ENCODE measurements at regions not wholly inside any gene's neighbourhood (a gene's known extent, or its start where the extent isn't known, plus 50 kb on each side); places are given as distances from the start of the nearest gene placed in this dataset.

DNA sequence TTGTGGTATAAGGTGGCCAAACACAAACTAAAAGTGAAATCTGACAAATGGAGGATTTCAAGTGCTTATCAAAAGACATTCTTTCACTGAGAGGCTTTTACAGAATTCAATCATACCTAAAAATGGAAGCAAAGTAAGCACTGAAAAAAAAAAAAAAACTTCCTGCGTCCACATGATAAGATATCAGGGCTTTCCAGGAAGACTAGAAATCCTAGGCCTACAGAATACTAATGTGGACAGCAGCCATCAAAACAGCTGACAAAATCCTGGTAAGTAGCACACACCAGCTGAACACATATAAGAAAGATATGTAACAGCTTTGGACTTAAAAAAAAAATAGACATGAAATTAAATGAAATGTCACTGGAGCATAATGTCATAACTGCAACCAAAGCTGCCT, 178.2 kb downstream of the SUCLG1 start:
- no peak for DNase-seq
- Histone ChIP-seq H3K36me3 (ENCODE audit: control insufficient read depth in 2 of 3, insufficient read depth in 3 of 3, low read length in 3 of 3) (no peaks in the 10 kb centered on the region), H3K4me3 (ENCODE audit: low read length in 3 of 3) (no peak overlapping the region), H3K9ac (ENCODE audit: low read length in 3 of 3) (no peak overlapping the region), H3K4me1 (ENCODE audit: control insufficient read depth in 2 of 3, insufficient read depth in 2 of 3, low read depth in 1 of 3, low read length in 3 of 3) (no peaks in the 10 kb centered on the region), H3K27ac (ENCODE audit: low read depth in 2 of 2, low read length in 2 of 2) (no peak overlapping the region), H3K9me3 (ENCODE audit: control insufficient read depth in 2 of 3, insufficient read depth in 1 of 3, low read length in 3 of 3) (no peaks in the 10 kb centered on the region), H3K27me3 (ENCODE audit: control insufficient read depth, insufficient read depth, low read length) (no peaks in the 10 kb centered on the region)
- TF ChIP-seq, protein P1, sequence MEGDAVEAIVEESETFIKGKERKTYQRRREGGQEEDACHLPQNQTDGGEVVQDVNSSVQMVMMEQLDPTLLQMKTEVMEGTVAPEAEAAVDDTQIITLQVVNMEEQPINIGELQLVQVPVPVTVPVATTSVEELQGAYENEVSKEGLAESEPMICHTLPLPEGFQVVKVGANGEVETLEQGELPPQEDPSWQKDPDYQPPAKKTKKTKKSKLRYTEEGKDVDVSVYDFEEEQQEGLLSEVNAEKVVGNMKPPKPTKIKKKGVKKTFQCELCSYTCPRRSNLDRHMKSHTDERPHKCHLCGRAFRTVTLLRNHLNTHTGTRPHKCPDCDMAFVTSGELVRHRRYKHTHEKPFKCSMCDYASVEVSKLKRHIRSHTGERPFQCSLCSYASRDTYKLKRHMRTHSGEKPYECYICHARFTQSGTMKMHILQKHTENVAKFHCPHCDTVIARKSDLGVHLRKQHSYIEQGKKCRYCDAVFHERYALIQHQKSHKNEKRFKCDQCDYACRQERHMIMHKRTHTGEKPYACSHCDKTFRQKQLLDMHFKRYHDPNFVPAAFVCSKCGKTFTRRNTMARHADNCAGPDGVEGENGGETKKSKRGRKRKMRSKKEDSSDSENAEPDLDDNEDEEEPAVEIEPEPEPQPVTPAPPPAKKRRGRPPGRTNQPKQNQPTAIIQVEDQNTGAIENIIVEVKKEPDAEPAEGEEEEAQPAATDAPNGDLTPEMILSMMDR (IDR thresholded peaks at IDR 0.05; ENCODE audit: borderline replicate concordance, extremely low read depth, insufficient read depth): no peak
- no peak for FAIRE-seq
- intact Hi-C loops (cut with DNase I): no loop called here

DNA sequence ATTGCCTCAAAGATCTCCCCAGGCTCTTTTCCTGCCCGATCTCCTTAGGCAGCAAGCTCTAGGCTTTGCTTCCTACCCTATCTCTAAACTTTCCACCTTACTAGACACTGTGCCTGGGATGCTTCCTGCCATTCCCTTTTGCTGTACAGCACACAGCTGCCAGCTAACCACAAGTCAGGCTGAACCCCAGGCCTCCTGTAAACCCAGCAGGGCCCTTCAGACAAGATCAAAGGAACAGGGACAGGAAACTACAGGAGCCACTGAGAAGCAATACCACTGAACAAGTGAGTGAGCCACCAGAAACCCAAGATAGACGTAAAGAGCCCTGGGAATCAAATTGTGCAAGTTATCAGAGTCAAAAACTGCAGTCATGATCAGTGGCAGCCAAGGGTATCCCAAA, 180.7 kb downstream of the SUCLG1 start:
- intact Hi-C loops (cut with DNase I): no loop called here
- Histone ChIP-seq H3K27me3 (ENCODE audit: control insufficient read depth, insufficient read depth, low read length) (no peaks in the 10 kb centered on the region), H3K9ac (ENCODE audit: low read length in 3 of 3) (no peak overlapping the region), H3K9me3 (ENCODE audit: control insufficient read depth in 2 of 3, insufficient read depth in 1 of 3, low read length in 3 of 3) (no peaks in the 10 kb centered on the region), H3K27ac (ENCODE audit: low read depth in 2 of 2, low read length in 2 of 2) (no peak overlapping the region), H3K36me3 (ENCODE audit: control insufficient read depth in 2 of 3, insufficient read depth in 3 of 3, low read length in 3 of 3) (no peaks in the 10 kb centered on the region), H3K4me1 (ENCODE audit: control insufficient read depth in 2 of 3, insufficient read depth in 2 of 3, low read depth in 1 of 3, low read length in 3 of 3) (no peaks in the 10 kb centered on the region), H3K4me3 (ENCODE audit: low read length in 3 of 3) (no peak overlapping the region)
- DNase-seq: no peak
- no peak for FAIRE-seq
- TF ChIP-seq, protein P1 (IDR thresholded peaks at IDR 0.05; ENCODE audit: borderline replicate concordance, extremely low read depth, insufficient read depth): no peak

DNA sequence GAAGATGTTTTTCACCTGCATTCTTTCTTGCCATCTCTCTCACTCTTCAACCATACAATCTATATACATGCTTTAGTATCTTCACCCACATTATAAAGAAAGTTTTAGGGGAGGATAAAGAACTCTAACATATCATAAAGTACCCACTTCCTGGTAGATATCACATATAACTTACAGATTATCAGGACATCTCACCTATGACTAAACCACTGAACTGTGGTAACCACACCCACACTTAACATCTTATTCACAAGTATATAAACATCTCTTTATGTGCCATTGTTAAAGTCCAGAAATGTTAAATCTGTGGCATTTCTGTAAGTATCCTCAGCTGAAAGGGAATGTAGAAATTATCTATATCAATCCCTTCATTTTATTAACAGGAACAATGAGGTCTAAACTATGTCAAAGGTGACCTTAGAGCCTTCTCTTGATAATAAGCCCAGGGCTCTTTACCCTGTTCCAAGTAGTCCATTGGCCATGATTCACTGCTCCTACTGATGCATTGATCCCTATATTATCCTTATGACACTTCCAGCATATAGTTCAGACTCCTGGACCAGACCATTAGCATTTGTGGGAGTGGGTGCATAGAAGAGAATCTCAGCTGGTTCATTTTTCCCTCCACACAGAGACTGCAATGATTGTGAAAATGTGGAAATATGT, 182.4 kb downstream of the SUCLG1 start:
- no peaks in the 10 kb centered on the region for H3K27me3 ChIP-seq (ENCODE audit: control insufficient read depth, insufficient read depth, low read length)
- no peaks in the 10 kb centered on the region for H3K4me1 ChIP-seq (ENCODE audit: control insufficient read depth in 2 of 3, insufficient read depth in 2 of 3, low read depth in 1 of 3, low read length in 3 of 3)
- no peaks in the 10 kb centered on the region for H3K36me3 ChIP-seq (ENCODE audit: control insufficient read depth in 2 of 3, insufficient read depth in 3 of 3, low read length in 3 of 3)
- H3K4me3 ChIP-seq (ENCODE audit: low read length in 3 of 3): no peak overlapping the region
- no peak overlapping the region for H3K27ac ChIP-seq (ENCODE audit: low read depth in 2 of 2, low read length in 2 of 2)
- H3K9me3 ChIP-seq (ENCODE audit: control insufficient read depth in 2 of 3, insufficient read depth in 1 of 3, low read length in 3 of 3): no peaks in the 10 kb centered on the region
- intact Hi-C loops (cut with DNase I): no loop called here
- FAIRE-seq (no peak), DNase-seq (no peak)
- TF ChIP-seq, protein P1 (IDR thresholded peaks at IDR 0.05; ENCODE audit: borderline replicate concordance, extremely low read depth, insufficient read depth): no peak
- H3K9ac ChIP-seq (ENCODE audit: low read length in 3 of 3): no peak overlapping the region

DNA sequence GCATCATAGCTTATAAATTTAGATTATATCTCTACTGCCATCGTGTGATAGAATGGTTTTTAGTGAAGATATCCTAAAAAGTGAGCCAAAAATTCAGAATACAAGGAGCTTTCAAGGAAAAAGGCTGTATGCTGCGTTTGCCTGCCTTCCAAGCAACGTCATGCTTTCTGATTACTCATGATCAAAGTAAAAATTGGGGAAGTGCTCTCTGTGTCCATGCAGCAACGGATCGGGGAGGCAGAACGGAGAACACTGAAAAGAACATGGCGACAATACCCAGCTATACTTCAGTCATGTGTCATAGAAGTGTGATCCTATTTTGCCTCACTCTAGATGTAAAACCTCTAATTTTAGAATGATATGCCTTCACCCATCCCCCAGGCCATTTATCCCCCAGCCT, 185.7 kb downstream of the SUCLG1 start:
- FAIRE-seq: no peak
- Histone ChIP-seq H3K36me3 (ENCODE audit: control insufficient read depth in 2 of 3, insufficient read depth in 3 of 3, low read length in 3 of 3) (no peaks in the 10 kb centered on the region), H3K4me3 (ENCODE audit: low read length in 3 of 3) (no peak overlapping the region), H3K9ac (ENCODE audit: low read length in 3 of 3) (no peak overlapping the region), H3K27ac (ENCODE audit: low read depth in 2 of 2, low read length in 2 of 2) (no peak overlapping the region), H3K9me3 (ENCODE audit: control insufficient read depth in 2 of 3, insufficient read depth in 1 of 3, low read length in 3 of 3) (no peaks in the 10 kb centered on the region), H3K4me1 (ENCODE audit: control insufficient read depth in 2 of 3, insufficient read depth in 2 of 3, low read depth in 1 of 3, low read length in 3 of 3) (no peaks in the 10 kb centered on the region), H3K27me3 (ENCODE audit: control insufficient read depth, insufficient read depth, low read length) (no peaks in the 10 kb centered on the region)
- intact Hi-C loops (cut with DNase I): no loop called here
- TF ChIP-seq, protein P1 (IDR thresholded peaks at IDR 0.05; ENCODE audit: borderline replicate concordance, extremely low read depth, insufficient read depth): no peak
- DNase-seq: peak in 1 of 5 donors; percentile 16
